SJSA1 (cell line): ENCODE measurements at regions not wholly inside any gene's neighbourhood (a gene's known extent, or its start where the extent isn't known, plus 50 kb on each side); places are given as distances from the start of the nearest gene placed in this dataset.

Experiments used
- DNase-seq, 2 experiments: peaks; one replicate each; pipeline ENCODE4 v3.0.0-alpha.2; 2015 to 2020; ENCODE audit warnings: low spot score in 2 of 2, low read depth in 1 of 2
- H3K27ac ChIP-seq: fragments of 250-450 bp; sonication (Bioruptor Pico); 2 replicates; pipeline ENCODE4 v1.5.1; 2020; ENCODE audit warnings: mild to moderate bottlenecking, moderate library complexity
- H3K27me3 ChIP-seq: fragments of 250-450 bp; sonication (Bioruptor Pico); replicated peaks from 2 replicates; pipeline ENCODE4 v1.5.1; 2020; ENCODE audit warnings: mild to moderate bottlenecking, moderate library complexity
- H3K36me3 ChIP-seq: fragments of 250-450 bp; sonication (Bioruptor Pico); 2 replicates; pipeline ENCODE4 v1.5.1; 2020; ENCODE audit warnings: mild to moderate bottlenecking
- H3K4me1 ChIP-seq: fragments of 250-450 bp; sonication (Bioruptor Pico); replicated peaks from 2 replicates; pipeline ENCODE4 v1.6.1; 2021; ENCODE audit warnings: mild to moderate bottlenecking
- H3K4me3 ChIP-seq: fragments of 250-450 bp; sonication (Bioruptor Pico); 2 replicates; pipeline ENCODE4 v1.5.1; 2020; ENCODE audit warnings: mild to moderate bottlenecking
- H3K9me3 ChIP-seq: fragments of 250-450 bp; sonication (Bioruptor Pico); replicated peaks from 2 replicates; pipeline ENCODE4 v1.5.1; 2020; ENCODE audit warnings: mild to moderate bottlenecking

DNA sequence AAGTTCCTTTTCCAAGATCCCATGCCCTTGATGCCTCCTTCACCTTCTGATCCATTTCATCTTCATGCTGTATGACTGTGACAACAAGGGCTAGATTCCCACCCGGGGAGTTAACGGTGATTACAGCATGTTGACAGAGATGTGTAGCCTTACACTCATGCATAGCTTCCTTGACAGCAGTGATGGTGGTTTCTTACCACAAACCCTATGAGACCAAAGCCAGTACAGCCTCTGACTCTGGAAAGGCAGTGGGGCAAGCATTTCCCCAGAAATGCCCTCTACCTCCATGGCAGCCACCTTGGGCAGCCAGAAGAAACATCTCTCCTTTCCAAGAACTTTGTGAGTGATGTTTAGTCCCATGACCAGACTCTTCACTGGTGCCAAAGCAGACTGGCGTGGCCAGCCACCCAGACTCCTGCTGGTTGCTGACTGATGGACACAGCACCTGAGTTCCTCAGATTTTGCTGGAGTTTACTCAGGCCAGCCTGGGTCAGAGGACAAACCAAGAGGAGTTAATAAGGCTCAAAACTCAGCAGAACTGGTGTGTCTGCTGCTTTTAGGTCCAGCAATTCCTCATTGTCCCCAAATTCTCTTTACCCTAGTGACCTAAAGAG, 199.7 kb upstream of the SLC27A6 start:
- no peaks in the 10 kb centered on the region for H3K36me3 ChIP-seq
- H3K4me1 ChIP-seq, result no peaks in the 10 kb centered on the region
- no peak for DNase-seq
- no peak overlapping the region for H3K27ac ChIP-seq
- no peaks in the 10 kb centered on the region for H3K27me3 ChIP-seq
- H3K4me3 ChIP-seq, result no peak overlapping the region
- H3K9me3 ChIP-seq, result no peaks in the 10 kb centered on the region

DNA sequence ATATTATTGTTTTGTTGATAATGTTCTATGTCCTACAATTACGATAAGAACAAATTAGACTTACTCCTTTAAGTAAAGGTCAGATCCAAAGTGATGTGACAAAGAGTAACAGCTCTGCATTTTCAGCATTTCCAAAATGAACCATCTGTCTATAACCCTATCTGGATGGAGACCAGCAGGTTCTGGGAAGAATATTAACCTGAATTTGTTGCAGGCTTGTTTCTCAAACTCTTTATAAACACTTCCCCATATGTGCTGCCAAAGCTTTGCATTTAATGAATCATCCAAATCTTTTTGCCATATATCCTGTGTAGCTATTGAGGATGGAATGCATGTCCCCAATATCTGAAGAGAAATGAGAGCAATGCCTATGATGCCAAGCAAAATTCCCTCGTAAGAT, 198.9 kb upstream of the SLC27A6 start:
- H3K36me3 ChIP-seq, result no peaks in the 10 kb centered on the region
- no peak overlapping the region for H3K27ac ChIP-seq
- no peak for DNase-seq
- no peak overlapping the region for H3K4me3 ChIP-seq
- no peaks in the 10 kb centered on the region for H3K27me3 ChIP-seq
- no peaks in the 10 kb centered on the region for H3K4me1 ChIP-seq
- no peaks in the 10 kb centered on the region for H3K9me3 ChIP-seq

DNA sequence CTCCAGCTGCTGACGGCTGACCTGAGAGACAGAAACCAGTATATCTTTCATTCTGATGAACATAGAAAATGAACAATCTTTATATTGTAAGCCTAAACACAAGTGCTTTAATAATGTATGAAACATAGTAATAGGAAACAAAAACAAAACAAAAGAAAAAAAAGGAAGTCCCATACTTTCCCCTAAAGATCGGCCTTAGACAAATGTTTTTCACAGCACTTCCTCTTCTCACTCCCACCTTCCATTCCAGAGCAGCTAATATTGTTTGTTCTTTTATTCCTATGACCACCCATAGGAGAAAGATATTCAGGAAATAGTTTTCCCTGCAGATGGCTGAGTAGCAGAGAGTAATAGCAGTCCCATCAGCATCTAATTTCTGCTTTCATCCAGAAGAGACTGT, 194.4 kb upstream of the SLC27A6 start:
- Histone ChIP-seq H3K4me1 (no peaks in the 10 kb centered on the region), H3K9me3 (no peaks in the 10 kb centered on the region), H3K27ac (no peak overlapping the region), H3K36me3 (no peaks in the 10 kb centered on the region), H3K4me3 (no peak overlapping the region), H3K27me3 (no peaks in the 10 kb centered on the region)
- no peak for DNase-seq

DNA sequence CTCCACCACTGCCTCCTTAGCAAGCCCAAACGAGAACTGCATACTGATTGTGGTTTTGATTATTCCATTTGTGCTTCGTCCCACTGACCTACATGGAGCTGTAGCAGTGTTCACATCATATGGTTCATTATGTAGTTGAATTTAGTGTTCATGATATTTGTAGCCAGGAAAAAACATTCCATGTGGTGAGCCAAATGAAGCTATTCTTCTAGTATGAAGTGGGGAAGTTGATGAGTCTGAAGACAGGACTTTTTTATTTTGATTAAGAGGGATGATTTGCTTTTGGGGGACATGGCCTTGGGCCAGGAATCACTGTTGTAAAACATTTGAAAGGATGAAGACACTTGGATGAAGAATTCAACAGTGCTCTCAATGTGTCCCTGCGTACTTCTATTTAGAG, 192.9 kb upstream of the SLC27A6 start:
- no peaks in the 10 kb centered on the region for H3K27me3 ChIP-seq
- H3K9me3 ChIP-seq, result no peaks in the 10 kb centered on the region
- H3K4me3 ChIP-seq, result no peak overlapping the region
- H3K36me3 ChIP-seq, result no peaks in the 10 kb centered on the region
- H3K27ac ChIP-seq, result no peak overlapping the region
- no peak for DNase-seq
- H3K4me1 ChIP-seq, result no peaks in the 10 kb centered on the region

DNA sequence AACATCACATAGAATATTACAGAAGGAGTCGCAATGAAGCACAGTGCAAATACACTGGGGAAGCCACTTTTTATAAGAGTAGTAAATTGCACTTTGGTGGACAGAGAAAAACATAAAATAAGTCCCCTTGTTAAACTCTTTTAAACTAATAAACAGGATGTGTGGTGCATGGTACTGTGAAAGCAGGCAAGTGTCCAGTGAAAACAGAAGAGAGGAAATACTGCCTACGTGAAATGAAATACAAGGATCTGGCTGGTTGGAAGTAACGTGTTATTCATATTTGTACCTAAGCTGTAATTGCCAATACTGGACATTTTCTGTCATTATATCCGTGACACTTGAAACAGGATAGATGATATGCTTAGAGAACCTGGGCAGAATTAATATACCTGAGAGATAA, 191.9 kb upstream of the SLC27A6 start:
- H3K4me3 ChIP-seq, result no peak overlapping the region
- H3K27ac ChIP-seq, result no peak overlapping the region
- no peak for DNase-seq

DNA sequence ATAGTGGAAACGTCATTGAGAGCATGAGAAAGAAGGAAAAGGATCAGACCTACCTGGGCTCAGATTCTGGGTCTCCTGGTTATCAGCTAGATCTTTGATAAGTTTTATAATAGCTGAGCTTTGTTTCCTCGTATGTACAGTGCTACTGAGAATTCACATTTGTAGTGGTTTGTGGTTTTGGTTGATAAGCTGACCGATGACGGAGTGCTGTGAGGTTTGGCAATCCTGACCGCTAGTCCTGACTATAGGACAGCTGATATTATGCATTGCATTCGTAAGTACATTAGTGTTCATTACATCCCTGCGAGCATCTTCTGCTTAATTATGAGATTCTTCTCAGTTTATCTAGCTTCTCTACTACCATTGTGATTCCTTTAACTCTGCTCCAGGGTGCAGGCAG, 190.7 kb upstream of the SLC27A6 start:
- no peak for DNase-seq
- Histone ChIP-seq H3K4me3 (no peak overlapping the region), H3K4me1 (no peaks in the 10 kb centered on the region), H3K27ac (no peak overlapping the region), H3K9me3 (no peaks in the 10 kb centered on the region), H3K36me3 (no peaks in the 10 kb centered on the region), H3K27me3 (no peaks in the 10 kb centered on the region)

More for the DNA sequence above, 191.9 kb upstream of the SLC27A6 start:
- Histone ChIP-seq H3K36me3 (no peaks in the 10 kb centered on the region), H3K9me3 (no peaks in the 10 kb centered on the region), H3K27me3 (no peaks in the 10 kb centered on the region), H3K4me1 (no peaks in the 10 kb centered on the region)

DNA sequence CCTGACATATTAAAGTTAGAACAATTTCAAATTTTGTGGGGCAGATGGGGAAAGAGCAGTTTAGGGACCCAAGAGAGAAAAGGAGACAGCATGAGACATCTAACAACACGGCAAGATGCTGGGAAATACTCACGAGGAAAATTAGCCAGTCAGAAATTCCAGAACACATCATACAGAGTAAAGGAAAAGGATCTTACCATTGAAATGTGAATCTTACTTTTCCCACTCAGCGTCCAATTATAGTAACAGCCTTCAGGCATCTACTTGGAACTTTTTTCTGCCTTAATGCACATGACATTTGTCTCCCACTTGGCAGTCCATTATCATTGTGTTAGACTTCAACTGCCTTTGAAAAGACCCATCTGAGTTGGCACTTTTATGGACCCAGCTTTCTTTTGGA, 189.7 kb upstream of the SLC27A6 start:
- no peaks in the 10 kb centered on the region for H3K9me3 ChIP-seq
- no peaks in the 10 kb centered on the region for H3K36me3 ChIP-seq
- H3K4me1 ChIP-seq, result no peaks in the 10 kb centered on the region
- no peak overlapping the region for H3K4me3 ChIP-seq
- H3K27ac ChIP-seq, result no peak overlapping the region
- no peaks in the 10 kb centered on the region for H3K27me3 ChIP-seq
- no peak for DNase-seq

DNA sequence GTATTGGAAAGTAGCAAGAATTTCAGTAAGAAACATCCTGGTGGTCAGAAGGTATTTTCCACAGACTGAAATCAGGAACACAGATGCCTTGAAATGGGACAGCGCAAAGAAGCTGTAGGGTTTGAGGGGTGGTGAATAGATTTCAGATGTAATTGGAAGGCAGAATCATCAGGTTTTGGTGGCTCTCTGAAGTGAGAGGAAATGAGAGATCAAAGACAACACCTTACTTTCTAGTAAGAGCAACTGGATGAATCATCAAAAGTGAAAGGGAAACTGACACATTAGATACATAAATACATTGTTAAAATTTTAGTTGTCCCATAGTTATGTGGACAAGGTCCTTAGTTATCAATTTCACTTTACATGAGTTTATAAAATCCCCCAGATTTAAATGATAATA, 188.2 kb upstream of the SLC27A6 start:
- no peak for DNase-seq
- H3K27ac ChIP-seq, result no peak overlapping the region
- H3K4me1 ChIP-seq, result peaks cover 6% of the 10 kb centered on the region
- no peaks in the 10 kb centered on the region for H3K36me3 ChIP-seq
- H3K27me3 ChIP-seq, result no peaks in the 10 kb centered on the region
- H3K9me3 ChIP-seq, result no peaks in the 10 kb centered on the region
- H3K4me3 ChIP-seq, result no peak overlapping the region

DNA sequence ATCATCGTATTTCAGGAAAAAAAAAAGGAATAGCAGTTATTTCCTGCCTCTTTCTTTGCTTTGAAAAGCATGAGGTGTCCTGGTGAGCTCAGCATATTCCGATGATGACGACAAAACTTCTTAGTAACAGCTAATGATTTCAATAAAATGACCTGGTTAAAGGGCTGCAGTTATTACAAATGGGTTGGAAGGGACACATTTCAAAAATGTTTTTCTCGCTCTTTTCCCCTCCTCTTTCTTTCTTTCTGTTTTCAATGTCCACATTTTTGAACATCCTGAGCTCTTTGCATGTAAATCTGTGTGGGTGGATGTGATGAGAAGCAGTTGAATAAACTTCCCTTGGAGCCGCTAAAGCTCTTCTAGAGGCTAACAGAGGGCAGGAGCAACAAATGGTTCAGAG, 186.8 kb upstream of the SLC27A6 start:
- no peak overlapping the region for H3K27ac ChIP-seq
- H3K4me1 ChIP-seq, result peaks cover 16% of the 10 kb centered on the region
- no peak for DNase-seq
- no peaks in the 10 kb centered on the region for H3K36me3 ChIP-seq
- no peaks in the 10 kb centered on the region for H3K9me3 ChIP-seq
- no peak overlapping the region for H3K4me3 ChIP-seq
- H3K27me3 ChIP-seq, result no peaks in the 10 kb centered on the region

DNA sequence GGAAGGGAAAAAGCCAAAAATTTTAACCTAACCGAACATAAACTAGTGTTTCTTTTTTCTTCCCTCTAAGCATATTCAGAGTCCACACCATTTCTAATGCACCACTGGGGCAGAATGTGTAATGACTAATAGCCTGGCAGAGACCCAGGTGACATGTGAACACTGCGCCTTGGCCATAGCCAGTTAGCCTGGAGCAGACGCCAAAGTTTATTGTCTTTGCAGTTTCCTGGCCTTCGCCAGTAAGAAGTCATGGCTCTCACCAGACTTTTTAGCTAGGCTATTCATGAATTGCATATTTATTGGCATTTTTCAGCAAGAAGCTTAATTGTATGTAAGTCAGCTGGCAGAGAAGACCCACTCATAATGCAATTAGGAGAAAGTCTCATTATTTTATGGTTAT, 182.8 kb upstream of the SLC27A6 start:
- H3K4me3 ChIP-seq, result no peak overlapping the region
- peak overlapping the region; percentile 36 for H3K27ac ChIP-seq
- no peaks in the 10 kb centered on the region for H3K36me3 ChIP-seq
- peaks cover 16% of the 10 kb centered on the region for H3K4me1 ChIP-seq
- peak; percentile 67 to 87 for DNase-seq
- H3K27me3 ChIP-seq, result no peaks in the 10 kb centered on the region
- H3K9me3 ChIP-seq, result no peaks in the 10 kb centered on the region

DNA sequence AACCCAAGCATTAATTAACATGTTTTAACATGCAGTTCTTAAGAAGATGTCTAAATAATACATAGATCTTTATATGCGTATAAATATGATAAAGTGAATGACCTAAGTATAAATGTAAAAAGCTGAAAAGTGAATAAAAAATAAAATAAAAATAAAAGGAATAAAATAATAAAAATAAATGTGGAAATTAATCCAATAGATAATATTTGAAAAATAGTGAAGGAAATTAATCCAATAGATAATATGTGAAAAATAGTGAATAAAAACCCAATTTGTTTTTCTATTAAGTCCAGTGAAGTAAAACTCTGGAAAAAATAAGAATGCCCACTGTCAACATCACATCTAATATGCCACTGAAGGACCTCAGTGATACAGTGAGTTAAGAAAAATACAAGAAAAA, 180.6 kb upstream of the SLC27A6 start:
- H3K36me3 ChIP-seq, result no peaks in the 10 kb centered on the region
- H3K27me3 ChIP-seq, result no peaks in the 10 kb centered on the region
- H3K27ac ChIP-seq, result no peak overlapping the region
- no peaks in the 10 kb centered on the region for H3K9me3 ChIP-seq
- no peak overlapping the region for H3K4me3 ChIP-seq
- DNase-seq, result no peak
- peaks cover 16% of the 10 kb centered on the region for H3K4me1 ChIP-seq

DNA sequence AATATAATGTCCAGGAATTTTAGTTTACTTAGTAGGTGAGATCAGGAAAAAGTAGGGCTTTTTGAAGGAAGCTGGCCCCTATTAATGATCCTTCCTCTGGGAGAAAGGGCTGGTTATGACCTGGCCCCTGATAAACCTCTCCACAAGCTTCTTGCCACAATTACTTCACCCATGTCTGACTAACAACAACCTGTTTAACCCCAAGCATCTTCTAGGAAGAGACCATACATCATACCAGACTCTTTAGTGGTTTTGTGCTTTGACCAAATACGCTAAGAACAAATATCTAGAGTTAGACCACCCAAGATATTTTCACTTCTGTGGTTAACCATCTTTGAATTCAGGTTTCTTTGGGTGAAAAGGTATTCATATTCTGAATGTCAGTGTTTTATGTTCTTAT, 174.0 kb upstream of the SLC27A6 start:
- H3K4me1 ChIP-seq, result no peaks in the 10 kb centered on the region; the same call in 1 of the 2 replicates
- H3K9me3 ChIP-seq, result no peaks in the 10 kb centered on the region
- H3K27ac ChIP-seq, result no peak overlapping the region
- no peaks in the 10 kb centered on the region for H3K36me3 ChIP-seq
- H3K27me3 ChIP-seq, result no peaks in the 10 kb centered on the region
- no peak overlapping the region for H3K4me3 ChIP-seq
- peak in 1 of 2 experiments; percentile 36 for DNase-seq

DNA sequence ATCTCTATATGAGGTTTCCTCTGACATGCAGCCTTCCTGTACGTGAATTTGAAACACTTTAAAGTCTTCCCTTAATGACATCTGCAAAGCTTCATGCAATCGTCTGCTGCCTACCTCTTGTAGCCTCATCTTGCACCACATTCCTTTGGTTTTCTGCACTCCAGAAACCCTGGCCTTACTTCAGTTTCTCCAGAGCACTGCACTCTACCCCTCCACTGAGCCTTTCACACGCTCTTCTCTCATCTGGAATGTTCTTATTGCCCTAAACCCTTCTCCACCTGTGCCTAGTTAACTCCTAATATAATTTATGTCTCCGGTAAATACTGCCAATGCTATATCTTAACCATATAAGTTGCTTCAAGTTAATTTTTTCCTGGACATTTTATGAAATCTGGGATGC, 168.8 kb upstream of the SLC27A6 start:
- H3K27ac ChIP-seq, result no peak overlapping the region
- H3K27me3 ChIP-seq, result no peaks in the 10 kb centered on the region
- DNase-seq, result no peak
- H3K9me3 ChIP-seq, result no peaks in the 10 kb centered on the region
- no peak overlapping the region for H3K4me3 ChIP-seq
- H3K4me1 ChIP-seq, result no peaks in the 10 kb centered on the region; the same call in 1 of the 2 replicates
- no peaks in the 10 kb centered on the region for H3K36me3 ChIP-seq

DNA sequence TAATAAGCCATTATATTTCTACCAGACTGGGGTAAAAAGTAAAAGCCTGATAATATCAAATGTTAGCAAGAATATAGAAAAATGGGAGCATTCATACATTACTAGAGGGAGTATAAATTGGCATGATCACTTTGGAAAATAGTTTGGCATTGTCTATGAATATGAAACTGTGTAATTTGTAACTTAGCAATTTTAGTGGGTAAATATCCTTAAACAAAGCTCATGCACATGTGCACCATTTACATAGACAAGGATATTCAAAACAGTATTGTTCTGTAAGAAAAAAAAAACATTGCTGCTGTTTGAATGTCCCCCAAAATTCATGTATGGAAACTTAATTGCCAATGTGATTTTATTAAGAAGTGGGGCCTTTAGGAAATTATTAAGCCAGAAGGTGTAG, 166.4 kb upstream of the SLC27A6 start:
- H3K4me3 ChIP-seq, result no peak overlapping the region
- no peak overlapping the region for H3K27ac ChIP-seq
- no peaks in the 10 kb centered on the region for H3K4me1 ChIP-seq
- no peaks in the 10 kb centered on the region for H3K9me3 ChIP-seq
- H3K36me3 ChIP-seq, result no peaks in the 10 kb centered on the region
- DNase-seq, result no peak
- no peaks in the 10 kb centered on the region for H3K27me3 ChIP-seq

DNA sequence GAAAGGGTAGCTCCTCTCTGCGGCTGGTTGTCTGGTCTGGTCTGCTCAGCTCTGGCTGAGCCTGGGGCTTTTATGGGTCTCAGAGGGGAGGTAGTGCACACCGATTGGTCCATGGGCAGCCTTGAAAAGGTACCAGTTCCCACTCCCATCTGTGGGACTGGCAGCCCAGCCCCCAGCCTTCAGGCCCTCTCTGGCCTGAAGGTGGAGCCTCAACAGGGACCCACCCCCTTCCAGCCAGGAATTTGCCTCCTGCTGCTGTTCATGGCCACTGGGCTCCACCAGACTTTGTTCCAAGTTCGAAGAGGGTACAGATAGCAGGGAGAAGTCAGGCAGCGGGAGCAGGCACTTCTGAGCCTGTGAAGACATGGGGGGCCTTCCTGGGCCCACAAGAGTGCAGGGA, 165.3 kb upstream of the SLC27A6 start:
- H3K36me3 ChIP-seq, result no peaks in the 10 kb centered on the region
- no peak for DNase-seq
- H3K4me3 ChIP-seq, result no peak overlapping the region
- H3K27me3 ChIP-seq, result no peaks in the 10 kb centered on the region
- H3K4me1 ChIP-seq, result no peaks in the 10 kb centered on the region
- H3K9me3 ChIP-seq, result no peaks in the 10 kb centered on the region
- no peak overlapping the region for H3K27ac ChIP-seq
